Uterus (tissue), 2 donors: ENCODE measurements at regions not wholly inside any gene's neighbourhood (a gene's known extent, or its start where the extent isn't known, plus 50 kb on each side); places are given as distances from the start of the nearest gene placed in this dataset.

Experiments used
- CTCF ChIP-seq, 4 experiments: fragments of 200-600 bp in 2 of 4; fragments of 450-650 bp in 2 of 4; sonication (generic) in 2 of 4; IDR thresholded peaks; one replicate each; pipeline ENCODE4 v1.5.1; 2016 to 2019; ENCODE audit warnings: antibody characterized with exemption in 4 of 4, mild to moderate bottlenecking in 2 of 4, moderate library complexity in 1 of 4
- POLR2A ChIP-seq, 2 donors: fragments of 450-650 bp; IDR thresholded peaks; one replicate each; pipeline ENCODE4 v1.6.1; 2016; ENCODE audit warnings: antibody characterized with exemption in 2 of 2, mild to moderate bottlenecking in 1 of 2, moderate library complexity in 1 of 2

DNA sequence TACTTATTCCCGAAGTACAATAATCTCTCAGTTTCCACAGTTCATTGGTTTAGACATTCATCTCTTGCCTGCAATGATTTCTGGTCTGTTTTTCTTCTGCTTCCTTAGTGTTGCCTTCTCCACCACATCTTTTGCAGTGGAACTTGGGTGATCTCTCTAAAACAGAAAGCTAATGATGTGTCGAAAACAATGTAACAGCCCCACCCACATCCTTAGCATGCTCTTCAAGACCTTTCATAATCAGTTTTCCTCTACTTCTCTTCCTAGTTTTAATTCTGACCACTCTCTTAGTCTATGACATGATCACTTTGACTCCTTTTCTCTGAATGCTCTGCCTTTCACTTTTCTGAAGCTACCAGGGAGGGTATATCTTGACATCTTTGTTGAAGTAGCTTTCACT, 1007.9 kb upstream of the CITED2 start:
- TF ChIP-seq POLR2A (IDR thresholded peaks at IDR 0.05) (no peak), CTCF (IDR thresholded peaks at IDR 0.05) (no peak)
